Activated CD4-positive, CD25-positive, alpha-beta regulatory T cell treated with anti-CD3 and anti-CD28 coated beads, Interleukin-2, amount 50 U/mL, for 24 hours (primary cell): ENCODE measurements at regions not wholly inside any gene's neighbourhood (a gene's known extent, or its start where the extent isn't known, plus 50 kb on each side); places are given as distances from the start of the nearest gene placed in this dataset.
"Not testable (repeated sequence)": the region's sequence is repeated elsewhere in the genome, so short reads cannot be mapped to it uniquely, and the experiment has no call there.

Experiments
- ATAC-seq, 2 donors: fragments of 150-1000 bp; cut with Tn5 transposase; one replicate each; pipeline ENCODE4 v1.10.0; 2021; ENCODE audit warnings: mild to moderate bottlenecking in 1 of 2, moderate library complexity in 1 of 2

- ATAC-seq, result no peak
Observed at GRCh38 chr20:29427201-29428060, 1830.0 kb upstream of the DEFB115 start.

GRCh38 chr20:29430531-29430930 is 1826.9 kb upstream of the DEFB115 start:
- no peak for ATAC-seq

DNA sequence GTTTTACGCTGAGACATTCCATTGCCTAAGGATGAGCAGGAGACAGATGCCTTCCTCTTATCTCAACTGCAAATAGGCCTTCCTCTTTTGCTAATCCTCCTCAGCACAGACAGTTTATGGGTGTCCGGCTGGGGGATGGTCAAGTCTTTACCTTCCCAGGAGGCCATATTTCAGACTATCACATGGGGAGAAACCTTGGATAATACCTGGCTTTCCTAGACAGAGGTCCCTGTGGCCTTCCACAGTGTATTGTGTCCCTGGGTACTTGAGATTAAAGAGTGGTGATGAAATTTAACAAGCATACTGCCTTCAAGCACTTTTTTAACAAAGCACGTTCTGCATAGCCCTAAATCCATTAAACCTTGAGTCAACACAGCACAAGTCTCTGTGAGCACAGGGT is 1816.7 kb upstream of the DEFB115 start:
- ATAC-seq, result not testable (repeated sequence)

GRCh38 chr20:29443206-29443781 is 1814.2 kb upstream of the DEFB115 start:
- ATAC-seq, result not testable (repeated sequence)

- peak; percentile 67 to 86 for ATAC-seq
Observed at GRCh38 chr20:29443819-29444218, 1813.6 kb upstream of the DEFB115 start.

DNA sequence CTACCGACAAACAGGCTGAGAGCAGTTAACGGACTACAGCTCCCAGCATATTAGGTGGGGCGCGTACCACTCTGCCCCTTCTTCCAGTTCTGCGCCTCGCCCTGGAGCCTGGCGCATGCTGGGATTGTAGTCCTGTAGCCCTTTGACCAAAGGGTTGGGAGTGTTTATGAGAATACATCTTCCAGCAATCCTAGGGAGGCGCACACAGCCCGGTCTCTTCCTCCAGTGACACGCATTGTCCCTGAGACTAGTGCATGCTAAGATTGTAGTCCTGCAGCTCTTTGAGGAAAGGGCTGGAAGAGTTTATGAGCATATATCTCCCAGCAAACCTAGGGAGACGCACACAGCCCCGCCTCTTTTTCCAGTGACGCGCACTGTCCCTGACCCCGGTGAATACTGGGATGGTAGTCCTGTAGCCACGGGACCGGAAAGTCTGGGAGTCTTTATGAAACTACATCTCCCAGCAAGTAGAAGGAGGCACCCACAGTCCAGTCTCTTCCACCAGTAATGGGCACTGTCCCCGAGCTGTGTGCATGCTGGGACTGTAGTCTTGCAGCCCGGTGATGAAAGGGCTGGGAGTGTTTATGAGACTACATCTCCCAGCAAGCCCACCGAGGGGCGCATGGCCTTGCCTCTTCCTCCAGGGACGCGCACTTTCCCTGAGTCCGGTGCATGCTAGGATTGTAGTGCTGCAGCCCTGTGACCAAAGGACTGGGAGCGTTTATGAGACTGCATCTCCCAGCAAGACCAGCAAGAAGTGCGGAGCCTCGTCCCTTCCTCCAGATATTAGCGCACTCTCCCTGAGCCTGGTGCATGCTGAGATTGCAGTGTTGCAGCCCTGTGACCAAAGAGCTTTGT is 1812.2 kb upstream of the DEFB115 start:
- peak; percentile 68 to 93 for ATAC-seq

DNA sequence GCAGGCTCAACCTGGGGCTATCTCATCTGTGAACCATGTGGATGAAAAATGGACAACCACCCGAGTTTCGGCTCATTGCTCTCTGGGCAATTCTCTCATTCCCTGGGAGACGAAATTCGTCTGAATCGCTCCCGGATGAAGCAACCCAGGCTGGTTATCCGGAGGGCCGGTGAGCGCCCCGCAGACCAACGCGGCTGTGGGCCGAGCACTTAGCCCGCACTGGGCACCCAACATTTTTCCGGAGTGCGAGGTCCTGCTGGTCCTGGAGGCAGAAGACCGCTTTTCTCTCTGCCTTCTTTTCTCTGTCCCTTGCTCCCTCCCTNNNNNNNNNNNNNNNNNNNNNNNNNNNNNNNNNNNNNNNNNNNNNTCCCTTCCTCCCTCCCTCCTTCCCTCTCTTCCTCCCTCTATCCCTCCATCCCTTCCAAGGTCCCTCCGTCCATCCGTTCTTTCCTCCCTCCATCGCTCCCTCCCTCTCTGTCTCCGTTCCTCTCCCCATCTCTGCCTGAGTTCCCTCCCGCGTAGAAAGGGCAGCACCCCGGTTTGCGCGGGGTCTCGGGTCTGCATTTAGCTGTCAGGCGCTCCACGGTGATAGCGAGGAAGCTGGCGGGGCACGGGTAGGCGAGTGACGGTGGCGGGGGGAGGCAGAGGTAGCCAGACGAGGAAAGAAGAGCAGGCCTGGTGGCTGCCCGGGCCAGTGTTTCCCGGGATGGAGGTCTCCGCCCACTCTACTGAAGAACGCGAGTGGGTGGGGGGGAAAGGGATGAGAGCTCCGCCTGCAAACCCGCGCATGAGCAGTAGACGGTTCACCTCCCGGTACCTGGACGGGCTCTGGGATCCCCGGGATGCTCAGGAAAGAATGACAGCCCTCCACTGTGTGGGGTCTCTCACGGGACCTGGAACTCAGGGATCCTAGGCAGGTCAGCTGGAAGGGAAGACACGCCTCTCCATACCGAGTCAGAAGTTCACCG is 1809.7 kb upstream of the DEFB115 start:
- ATAC-seq, result not testable (repeated sequence)

- ATAC-seq, result no peak
Observed at GRCh38 chr20:29448806-29449470, 1808.5 kb upstream of the DEFB115 start.

GRCh38 chr20:29452186-29452585 is 1805.3 kb upstream of the DEFB115 start:
- ATAC-seq, result no peak

DNA sequence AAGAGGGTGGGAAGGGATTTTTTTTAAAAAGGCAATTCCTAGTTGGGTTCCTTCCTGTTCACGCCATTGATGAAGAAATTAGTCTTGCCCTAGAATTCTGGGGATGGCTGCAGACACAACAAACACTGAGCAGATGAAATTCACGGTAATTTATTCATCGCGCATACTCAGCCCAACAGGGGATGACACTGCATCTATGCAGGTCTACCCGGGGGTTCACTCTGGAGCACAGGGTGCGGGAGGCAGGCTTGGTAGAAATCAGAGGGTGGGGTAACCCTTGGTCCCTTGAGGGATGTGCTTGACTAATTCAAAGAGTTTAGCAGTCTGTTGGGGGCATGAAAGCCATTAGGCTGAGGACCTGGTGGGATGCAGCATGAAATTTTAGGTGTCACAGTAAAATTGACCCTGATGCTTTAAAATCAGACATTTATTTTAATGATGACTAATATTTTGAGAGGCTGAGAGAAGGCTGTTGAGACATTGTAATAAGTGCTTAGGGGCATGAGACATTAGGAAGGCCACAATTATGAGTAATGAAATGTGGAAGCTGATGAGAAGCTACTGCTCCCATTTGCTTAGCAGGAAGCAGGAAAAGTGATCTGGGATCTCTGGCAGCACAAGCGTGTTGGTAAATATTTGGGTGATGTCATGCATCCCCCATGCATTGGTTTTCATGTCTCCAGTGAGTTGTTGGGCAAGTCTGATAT is 1800.3 kb upstream of the DEFB115 start:
- ATAC-seq, result not testable (repeated sequence)

- ATAC-seq, result no peak
Observed at GRCh38 chr20:29472606-29473005, 1784.9 kb upstream of the DEFB115 start.

GRCh38 chr20:29492840-29493239 is 1764.6 kb upstream of the DEFB115 start:
- ATAC-seq, result not testable (repeated sequence)

DNA sequence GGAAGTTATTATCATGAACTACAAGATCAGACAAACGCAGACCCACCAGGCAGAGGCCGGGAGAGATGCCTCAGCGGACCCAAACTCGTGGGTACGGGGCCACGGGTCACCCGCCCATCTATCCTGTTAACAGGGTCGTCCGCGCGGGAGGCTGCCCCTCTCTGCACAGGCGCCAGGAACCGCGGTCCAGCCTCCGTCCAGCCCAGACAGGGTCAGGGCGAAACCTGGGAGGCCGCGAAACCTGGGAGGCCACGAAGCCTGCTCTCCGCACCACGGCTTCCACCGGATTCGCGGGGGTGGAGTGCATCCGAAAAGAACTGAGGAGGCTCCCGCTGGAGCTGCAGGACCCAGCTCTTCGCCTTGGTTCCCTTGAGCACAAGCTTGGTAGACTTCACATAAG is 1760.7 kb upstream of the DEFB115 start:
- ATAC-seq, result not testable (repeated sequence)

DNA sequence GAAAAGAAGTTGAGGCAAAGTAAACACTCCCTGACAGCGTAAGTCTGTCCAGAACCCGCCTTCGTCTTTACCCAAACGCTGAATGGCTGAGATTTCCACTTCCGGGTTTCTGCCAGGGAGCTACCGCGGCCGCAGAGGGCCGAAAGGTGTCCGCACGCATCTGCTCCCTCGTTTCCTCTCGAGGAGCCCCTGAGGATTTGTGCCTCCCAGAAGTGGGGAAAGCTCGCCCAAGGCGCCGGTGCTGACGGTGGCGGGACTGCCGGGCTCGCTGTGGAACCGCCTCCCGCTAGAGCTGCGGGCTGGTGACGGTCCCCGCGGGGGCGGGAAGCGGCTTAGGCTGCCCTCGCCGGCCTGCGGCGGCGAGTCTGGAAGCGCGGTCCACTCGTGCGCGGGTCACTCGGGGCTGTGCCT is 1760.2 kb upstream of the DEFB115 start:
- peak in 1 of 2 donors; percentile 48 for ATAC-seq

GRCh38 chr20:29497684-29498083 is 1759.8 kb upstream of the DEFB115 start:
- not testable (repeated sequence) for ATAC-seq

DNA sequence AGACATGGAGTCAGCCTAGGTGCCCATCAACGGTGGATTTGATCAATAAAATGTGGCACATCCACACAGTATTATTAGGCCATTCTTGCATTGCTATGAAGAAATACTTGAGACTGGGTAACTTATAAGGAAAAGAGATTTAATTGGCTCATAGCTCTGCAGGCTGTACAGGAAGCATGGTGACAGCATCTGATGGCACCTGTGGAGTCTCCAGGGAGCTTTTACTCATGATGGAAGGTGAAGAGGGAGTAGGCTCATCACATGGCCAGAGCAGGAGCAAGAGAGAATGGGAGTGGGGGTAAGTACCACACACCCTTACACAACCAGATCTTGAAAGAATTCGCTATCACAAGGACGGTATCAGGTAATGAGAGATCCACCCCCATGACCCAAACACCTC is 1756.7 kb upstream of the DEFB115 start:
- not testable (repeated sequence) for ATAC-seq

GRCh38 chr20:29514634-29515033 is 1742.8 kb upstream of the DEFB115 start:
- not testable (repeated sequence) for ATAC-seq

DNA sequence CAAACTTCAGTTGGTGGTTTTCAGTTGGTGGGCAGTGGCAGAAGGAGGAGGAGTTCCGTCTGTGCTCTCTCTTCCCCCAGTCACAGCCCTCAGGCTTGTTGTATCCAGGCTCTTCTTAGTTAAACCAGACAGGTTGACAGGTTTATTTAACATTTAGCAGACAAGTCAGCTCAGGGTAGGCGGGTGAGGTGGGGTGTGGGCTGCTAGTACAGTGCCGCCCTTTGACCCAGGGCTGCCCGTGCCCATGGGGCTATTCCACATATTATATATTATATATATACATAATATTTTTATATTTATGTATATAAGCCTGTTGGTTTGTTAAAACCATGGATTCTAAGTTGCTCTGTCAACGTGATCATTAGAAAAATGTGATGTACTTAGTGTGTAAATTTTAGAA is 1740.6 kb upstream of the DEFB115 start:
- ATAC-seq, result not testable (repeated sequence)

- ATAC-seq, result not testable (repeated sequence)
Observed at GRCh38 chr20:29519610-29520241, 1737.7 kb upstream of the DEFB115 start.

DNA sequence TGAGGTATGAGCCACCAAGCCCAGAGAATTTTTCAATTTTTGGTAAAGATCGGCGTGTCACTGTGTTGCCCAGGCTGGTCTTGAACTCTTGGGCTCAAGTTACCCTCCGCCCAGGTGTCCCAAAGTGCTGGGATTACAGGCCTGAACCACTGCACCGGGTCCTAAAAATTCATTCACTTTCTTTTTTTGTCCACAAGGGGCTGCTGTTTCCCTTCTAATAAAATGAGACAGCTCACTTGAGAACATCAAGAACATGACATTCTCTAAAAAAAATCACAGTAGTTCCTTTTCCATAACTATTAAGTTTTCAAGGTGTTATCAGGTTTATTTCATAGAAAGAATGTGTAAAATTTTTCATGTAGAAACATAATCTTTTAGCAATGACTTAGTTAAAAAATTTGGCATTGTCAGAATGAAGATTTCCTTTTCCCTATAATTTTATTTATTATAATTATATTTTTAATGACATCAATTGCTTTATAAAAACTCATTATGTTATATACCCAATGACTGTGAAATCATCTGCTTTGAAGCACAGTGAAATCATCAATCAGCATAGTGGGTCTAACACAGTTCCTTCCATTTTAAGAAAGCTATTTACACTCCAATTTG is 1723.8 kb upstream of the DEFB115 start:
- ATAC-seq, result not testable (repeated sequence)
